ENCODE measurements at regions not wholly inside any gene's neighbourhood (a gene's known extent, or its start where the extent isn't known, plus 50 kb on each side); places are given as distances from the start of the nearest gene placed in this dataset.

GRCh38 chr1:222266223-222267196, 281.4 kb downstream of the HHIPL2 start:
- Histone ChIP-seq H3K9me3 (no peaks in the 10 kb centered on the region), H3K27ac (no peak overlapping the region), H3K27me3 (no peaks in the 10 kb centered on the region), H3K4me1 (peaks cover 0 to 3% of the 10 kb centered on the region in 2 donors), H3K4me3 (replicated peaks in 1 of 3) (no peak overlapping the region), H3K36me3 (no peaks in the 10 kb centered on the region)
- DNase-seq, result peak; percentile 16 to 37
- no peak for TF ChIP-seq CTCF (IDR thresholded peaks at IDR 0.05)
- no peak for TF ChIP-seq POLR2A (IDR thresholded peaks at IDR 0.05)
- intact Hi-C loops (cut with DNase I), result no loop called here
- WGBS, 2 donors, result 46 to 49% methylated on average over 14 of the region's 14 CpGs

GRCh38 chr1:222263791-222264190, 284.1 kb downstream of the HHIPL2 start:
- Histone ChIP-seq H3K4me3 (replicated peaks in 1 of 3) (no peak overlapping the region), H3K36me3 (no peaks in the 10 kb centered on the region), H3K4me1 (peaks cover 0 to 3% of the 10 kb centered on the region in 2 donors), H3K27me3 (no peaks in the 10 kb centered on the region), H3K27ac (no peak overlapping the region), H3K9me3 (no peaks in the 10 kb centered on the region)
- no peak for DNase-seq
- WGBS, 2 donors, result 82 to 87% methylated on average over 2 of the region's 2 CpGs
- TF ChIP-seq CTCF (IDR thresholded peaks at IDR 0.05), result no peak
- no peak for TF ChIP-seq POLR2A (IDR thresholded peaks at IDR 0.05)
- intact Hi-C loops (cut with DNase I), result no loop called here

- Histone ChIP-seq H3K36me3 (no peaks in the 10 kb centered on the region), H3K27me3 (no peaks in the 10 kb centered on the region), H3K9me3 (no peaks in the 10 kb centered on the region), H3K27ac (no peak overlapping the region), H3K4me3 (replicated peaks in 1 of 3) (no peak overlapping the region), H3K4me1 (no peaks in the 10 kb centered on the region)
- TF ChIP-seq CTCF (IDR thresholded peaks at IDR 0.05), result no peak
- TF ChIP-seq POLR2A (IDR thresholded peaks at IDR 0.05), result no peak
- DNase-seq, result no peak
- 76 to 85% methylated on average over 2 of the region's 2 CpGs for WGBS, 2 donors
- intact Hi-C loops (cut with DNase I), result no loop called here
Observed at GRCh38 chr1:222257027-222257426, 290.9 kb downstream of the HHIPL2 start.

- Histone ChIP-seq H3K4me3 (replicated peaks in 1 of 3) (no peak overlapping the region), H3K27me3 (no peaks in the 10 kb centered on the region), H3K9me3 (no peaks in the 10 kb centered on the region), H3K36me3 (no peaks in the 10 kb centered on the region), H3K4me1 (no peaks in the 10 kb centered on the region), H3K27ac (no peak overlapping the region)
- TF ChIP-seq CTCF (IDR thresholded peaks at IDR 0.05), result no peak
- no peak for TF ChIP-seq POLR2A (IDR thresholded peaks at IDR 0.05)
- DNase-seq, result no peak
- 73 to 90% methylated on average over 1 of the region's 1 CpG for WGBS, 2 donors
- intact Hi-C loops (cut with DNase I), result no loop called here
Observed at GRCh38 chr1:222256058-222256457, 291.8 kb downstream of the HHIPL2 start.

- no peak for TF ChIP-seq CTCF (IDR thresholded peaks at IDR 0.05)
- TF ChIP-seq POLR2A (IDR thresholded peaks at IDR 0.05), result no peak
- 92 to 97% methylated on average over 4 of the region's 4 CpGs for WGBS, 2 donors
- H3K4me3 ChIP-seq (replicated peaks in 1 of 3), result no peak overlapping the region
- H3K9me3 ChIP-seq, result no peaks in the 10 kb centered on the region
- no peaks in the 10 kb centered on the region for H3K36me3 ChIP-seq
- H3K4me1 ChIP-seq, result no peaks in the 10 kb centered on the region
- no peaks in the 10 kb centered on the region for H3K27me3 ChIP-seq
- DNase-seq, result no peak
- H3K27ac ChIP-seq, result no peak overlapping the region
- intact Hi-C loops (cut with DNase I), result no loop called here
Observed at GRCh38 chr1:222252788-222253187, 295.1 kb downstream of the HHIPL2 start.
